SK-N-DZ (cell line): ENCODE measurements at regions not wholly inside any gene's neighbourhood (a gene's known extent, or its start where the extent isn't known, plus 50 kb on each side); places are given as distances from the start of the nearest gene placed in this dataset.
"Not testable (repeated sequence)": the region's sequence is repeated elsewhere in the genome, so short reads cannot be mapped to it uniquely, and the experiment has no call there.

ENCODE experiments used
- DNase-seq: peaks from one replicate; pipeline ENCODE4 v3.0.0-alpha.2; 2015; ENCODE audit warnings: low spot score

DNA sequence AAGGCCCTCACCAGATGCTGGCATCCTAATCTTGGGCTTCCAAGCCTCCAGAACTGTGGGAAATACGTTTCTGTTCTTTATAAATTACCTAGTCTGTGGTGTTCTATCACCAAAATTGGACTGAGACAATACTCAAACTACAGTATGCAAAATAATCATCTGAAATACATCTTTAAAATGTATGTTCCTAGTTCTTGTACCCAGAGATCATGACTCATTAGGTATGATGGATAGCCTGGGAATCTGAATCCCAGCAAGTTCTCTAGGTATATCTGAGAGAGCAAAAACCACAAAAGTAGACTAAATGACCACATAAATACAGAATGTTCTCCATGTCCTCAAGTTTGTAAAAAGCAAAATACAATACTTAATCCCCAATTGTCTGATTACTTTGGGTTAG is 166.3 kb downstream of the YIPF5 start:
- DNase-seq, result no peak

GRCh38 chr5:144004751-144005150 is 165.7 kb downstream of the YIPF5 start:
- DNase-seq, result no peak

- no peak for DNase-seq
Observed at GRCh38 chr5:144009116-144009515, 161.3 kb downstream of the YIPF5 start.

DNA sequence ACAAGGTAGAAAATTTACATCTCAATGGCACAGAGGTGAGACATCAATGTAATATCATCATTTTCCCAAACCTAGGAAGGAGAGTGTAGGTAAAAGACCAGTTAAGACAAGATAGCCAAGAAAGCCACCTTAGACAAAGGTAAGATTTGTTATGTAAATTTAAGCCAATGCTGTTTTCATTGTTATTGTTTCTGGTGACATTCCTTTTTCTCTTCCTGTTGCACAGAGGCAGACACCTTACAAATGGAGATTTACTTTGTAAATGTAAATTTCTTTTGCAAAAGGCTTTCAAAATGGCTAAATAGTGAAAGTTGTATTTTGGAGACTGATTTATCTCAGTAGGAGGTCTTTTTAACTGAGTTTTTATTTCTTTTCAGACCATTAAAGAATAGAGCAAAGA is 159.1 kb downstream of the YIPF5 start:
- DNase-seq, result no peak

DNA sequence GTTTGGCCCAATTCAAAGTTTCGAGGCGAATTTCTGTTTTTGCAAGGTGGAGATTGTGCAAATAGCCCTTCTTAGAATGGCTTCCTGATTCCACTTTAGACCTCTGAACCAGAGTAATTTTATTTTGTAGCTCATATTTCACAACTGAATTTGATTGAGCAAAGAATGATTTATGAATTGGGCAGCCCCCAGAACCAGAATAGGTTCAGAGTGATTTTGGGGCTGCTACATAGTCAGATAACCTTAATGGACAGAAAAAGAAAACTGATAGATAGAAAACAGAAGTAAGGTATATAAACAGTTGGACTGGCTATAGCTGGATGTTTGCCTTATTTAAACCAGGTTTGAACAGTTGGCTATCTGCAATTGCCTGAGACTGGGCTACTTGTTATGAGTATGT is 156.6 kb downstream of the YIPF5 start:
- DNase-seq, result no peak

DNA sequence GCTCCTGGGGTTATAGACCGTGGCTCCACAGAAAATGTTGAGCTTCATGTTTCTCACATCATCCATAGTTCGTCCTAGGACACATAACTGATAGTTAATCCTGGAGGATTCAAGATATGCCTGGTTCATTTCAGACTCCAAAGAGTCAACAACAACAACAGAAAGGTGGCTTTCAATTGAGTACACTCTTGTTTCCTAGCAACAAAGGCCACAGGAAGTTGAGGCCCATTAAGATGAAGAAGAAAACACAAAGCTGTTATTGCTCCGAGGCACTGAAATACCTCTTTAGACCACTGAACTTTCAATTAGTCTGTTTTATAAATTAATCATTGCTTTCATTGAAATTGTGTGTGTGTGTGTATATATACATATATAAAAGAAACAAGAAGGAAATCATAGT is 154.5 kb downstream of the YIPF5 start:
- DNase-seq, result no peak

DNA sequence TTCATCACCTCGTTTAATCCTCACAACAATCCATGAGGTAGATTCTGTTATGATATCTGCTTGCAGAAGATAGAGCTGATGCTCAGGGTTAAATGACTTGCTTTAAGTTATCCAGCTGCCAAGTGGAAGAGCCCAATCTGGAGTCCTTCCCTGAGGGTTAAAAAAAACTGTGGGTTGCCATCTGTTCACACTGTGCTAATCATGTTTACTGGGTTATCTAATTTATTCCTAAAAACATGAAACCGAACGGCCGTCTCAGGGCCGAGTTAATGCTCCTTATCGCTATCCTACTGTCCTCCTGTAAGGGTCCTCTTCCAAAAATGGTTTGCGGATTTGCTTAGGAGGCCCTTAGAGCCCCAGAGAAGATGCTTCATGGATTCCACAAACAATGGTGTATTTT is 153.3 kb downstream of the YIPF5 start:
- peak; percentile 82 for DNase-seq

GRCh38 chr5:144017631-144018030 is 152.8 kb downstream of the YIPF5 start:
- no peak for DNase-seq

GRCh38 chr5:144024090-144024489 is 146.4 kb downstream of the YIPF5 start:
- DNase-seq, result no peak

DNA sequence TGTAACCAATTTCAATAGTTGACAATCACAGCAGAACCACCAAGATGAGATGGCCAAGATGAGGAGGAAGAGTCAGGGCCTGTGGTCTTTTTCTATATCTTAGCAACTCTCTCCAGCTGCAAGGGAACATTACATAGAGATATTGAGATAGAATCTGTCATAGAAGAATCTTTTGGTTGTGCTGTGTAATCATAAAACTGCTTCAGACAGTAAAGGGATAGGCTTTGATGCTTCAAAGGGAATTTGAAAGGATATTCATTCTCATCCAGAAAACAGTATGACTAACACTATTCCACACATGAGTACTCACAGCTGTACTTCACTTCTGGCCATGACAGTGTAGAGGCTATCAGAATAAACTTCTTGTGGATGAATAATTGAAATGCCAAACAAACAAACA is 145.9 kb downstream of the YIPF5 start:
- DNase-seq, result no peak

- no peak for DNase-seq
Observed at GRCh38 chr5:144026286-144026685, 144.2 kb downstream of the YIPF5 start.

DNA sequence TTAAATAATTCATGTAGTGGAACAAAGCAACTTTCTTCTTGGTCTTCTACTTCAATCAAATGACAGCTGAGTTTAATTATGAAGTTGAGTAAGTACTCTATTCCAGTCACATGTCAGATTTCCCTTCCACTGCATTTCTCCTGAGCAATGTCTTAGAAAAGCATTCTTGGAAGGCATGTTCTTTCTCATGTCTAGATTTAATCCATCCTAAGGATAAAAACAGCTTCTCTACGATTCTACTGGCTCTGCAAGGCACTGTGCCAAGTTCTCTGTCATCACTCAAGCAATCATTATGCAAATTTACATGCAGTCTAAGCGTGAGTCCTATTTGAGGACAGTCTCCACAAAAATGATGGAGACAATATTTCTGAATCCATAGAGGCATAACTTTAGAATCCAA is 142.4 kb downstream of the YIPF5 start:
- DNase-seq, result no peak

DNA sequence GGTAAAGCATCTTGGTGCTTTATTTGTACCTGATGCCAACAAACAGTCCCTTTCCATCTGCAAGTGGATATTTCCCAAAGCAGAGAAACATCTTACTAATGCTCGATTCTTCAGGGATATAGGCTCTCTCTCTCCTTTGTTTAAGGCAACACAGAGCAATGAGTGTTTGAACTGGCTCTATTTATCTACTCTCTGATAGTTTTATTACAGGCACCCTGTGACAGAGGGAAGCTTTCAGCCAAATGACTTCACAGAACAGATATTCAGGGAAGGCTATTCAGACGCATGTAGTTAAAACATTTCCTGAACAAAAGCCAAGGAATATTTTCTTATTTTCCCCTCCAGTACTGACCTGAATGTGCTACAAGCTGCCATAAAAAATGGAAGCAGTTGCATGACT is 141.8 kb downstream of the YIPF5 start:
- no peak for DNase-seq

- no peak for DNase-seq
Observed at GRCh38 chr5:144030904-144031303, 139.6 kb downstream of the YIPF5 start.

DNA sequence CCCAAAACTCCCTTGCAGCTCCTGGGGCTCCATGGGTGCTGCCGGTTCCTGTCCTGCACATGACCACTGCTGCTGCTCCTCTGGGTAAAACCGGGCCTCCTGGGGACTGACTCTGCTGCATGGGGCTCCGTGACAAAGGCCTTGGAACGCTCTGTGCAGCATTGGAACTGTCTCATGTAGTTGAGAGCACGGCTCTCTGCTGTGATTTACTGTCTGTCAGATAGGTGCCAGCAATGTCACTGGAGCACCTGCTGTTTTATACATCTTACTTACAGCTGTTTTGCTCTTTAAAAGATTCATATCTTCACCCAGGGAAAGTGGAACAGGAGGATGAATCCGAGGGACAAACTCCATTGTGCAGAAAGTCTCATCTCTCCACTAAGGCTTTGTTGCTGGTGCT is 138.1 kb downstream of the YIPF5 start:
- peak; percentile 75 for DNase-seq

GRCh38 chr5:144033486-144033885 is 137.0 kb downstream of the YIPF5 start:
- no peak for DNase-seq

- DNase-seq, result no peak
Observed at GRCh38 chr5:144035046-144035740, 135.3 kb downstream of the YIPF5 start.

- DNase-seq, result no peak
Observed at GRCh38 chr5:144036476-144036875, 134.0 kb downstream of the YIPF5 start.

DNA sequence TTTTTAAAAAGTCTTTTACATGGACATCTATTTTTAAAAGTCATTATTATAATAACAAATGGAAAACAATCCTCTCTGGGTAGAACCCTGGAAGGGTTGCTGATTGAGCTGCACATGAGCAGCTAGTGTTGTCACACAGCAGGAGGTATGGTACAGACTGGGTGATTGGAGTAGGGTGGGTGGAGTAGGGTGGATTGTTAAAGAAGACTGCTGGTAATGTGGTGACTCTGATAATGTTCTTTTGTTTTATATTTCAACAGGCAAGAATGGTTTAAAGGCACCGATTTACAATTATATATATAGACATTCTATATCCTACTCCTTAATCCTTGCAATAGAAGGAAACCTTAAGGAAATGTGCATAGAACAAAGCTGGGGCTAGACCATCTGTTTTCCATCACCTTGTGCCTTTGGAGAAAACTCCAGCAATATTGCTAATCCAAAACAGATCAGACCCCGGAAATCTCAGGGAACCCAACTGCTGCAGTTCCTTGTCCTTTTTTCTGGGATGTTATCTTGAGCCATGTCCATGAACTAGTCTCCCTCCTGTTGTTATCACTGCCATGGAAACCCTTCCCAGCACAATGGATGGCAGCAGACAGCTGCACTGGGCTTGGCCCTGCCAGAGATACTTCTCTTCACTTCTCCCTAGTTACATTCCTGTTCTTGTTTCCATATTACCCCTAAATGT is 129.7 kb downstream of the YIPF5 start:
- DNase-seq, result peak; percentile 39

DNA sequence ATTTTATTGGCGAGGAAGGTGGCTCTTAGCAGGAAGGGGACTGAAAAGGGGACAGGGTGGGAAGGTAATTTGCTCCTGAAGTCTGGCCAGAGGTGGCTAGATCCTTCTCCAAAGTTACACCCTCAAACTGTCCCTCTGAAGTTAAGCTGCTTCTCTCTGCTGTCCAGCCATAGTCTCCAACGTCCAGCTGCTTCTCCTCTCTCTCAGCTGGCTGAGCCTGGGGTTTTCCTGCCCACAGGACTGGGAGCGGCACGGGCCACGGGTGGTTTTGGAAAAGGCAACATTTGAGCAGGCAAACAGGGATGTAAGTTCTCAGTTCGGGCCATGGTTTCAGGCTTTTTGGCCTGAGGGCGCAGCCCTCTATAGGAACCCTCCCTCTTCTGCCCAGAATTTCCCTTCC is 128.3 kb downstream of the YIPF5 start:
- DNase-seq, result no peak

DNA sequence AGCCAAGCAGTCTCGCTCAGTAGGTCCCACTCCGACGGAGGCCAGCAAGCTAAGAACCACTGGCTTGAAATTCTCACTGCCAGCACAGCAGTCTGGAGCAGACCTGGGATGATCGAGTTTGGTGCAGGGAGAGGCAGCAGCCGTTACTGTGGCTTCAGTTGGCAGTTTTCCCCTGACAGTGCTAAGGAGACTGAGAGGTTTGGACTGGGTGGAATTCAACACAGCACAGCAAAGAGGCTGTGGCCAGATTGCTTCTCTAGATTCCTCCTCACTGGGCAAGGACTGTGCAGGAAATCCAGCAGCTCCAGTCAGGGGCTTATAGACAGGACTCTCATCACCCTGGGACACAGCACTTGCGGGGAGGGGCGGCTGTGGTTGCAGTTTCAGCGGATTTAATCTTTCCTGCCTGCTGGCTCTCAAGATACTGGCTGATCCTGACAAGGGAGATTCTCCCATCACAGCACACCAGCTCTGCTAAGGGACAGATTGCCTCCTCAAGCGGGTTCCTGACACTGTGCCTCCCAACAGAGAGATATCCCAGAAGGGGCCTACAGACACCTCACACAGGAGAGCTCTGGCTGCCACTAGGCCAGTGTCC is 122.1 kb downstream of the YIPF5 start:
- DNase-seq, result peak; percentile 39

GRCh38 chr5:144055391-144055790 is 115.1 kb downstream of the YIPF5 start:
- DNase-seq, result not testable (repeated sequence)

- not testable (repeated sequence) for DNase-seq
Observed at GRCh38 chr5:144060091-144060490, 110.4 kb downstream of the YIPF5 start.
